ENCODE measurements at regions not wholly inside any gene's neighbourhood (a gene's known extent, or its start where the extent isn't known, plus 50 kb on each side); places are given as distances from the start of the nearest gene placed in this dataset.

DNA sequence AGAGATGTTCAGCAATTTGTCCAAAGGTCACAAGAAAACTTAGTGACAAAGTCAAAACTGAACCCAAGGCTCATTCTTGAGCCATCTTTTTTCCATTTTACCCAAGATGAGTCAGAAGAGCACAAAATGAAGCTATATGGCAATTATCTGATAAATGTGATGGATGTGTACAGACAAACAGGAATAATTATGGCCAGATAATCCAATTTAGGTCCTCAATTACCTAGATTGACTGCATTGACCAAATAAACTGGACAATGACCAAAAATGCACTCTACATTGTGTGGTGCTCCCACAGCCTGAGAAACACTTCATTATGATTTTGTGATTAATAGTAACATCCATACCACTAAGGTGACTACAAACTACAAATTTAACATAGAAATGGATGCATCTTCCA lies 1105.8 kb downstream of the IGSF11 start:
- H3K27ac Mint-ChIP-seq = no peak overlapping the region
- no peaks in the 10 kb centered on the region for H3K9me3 ChIP-seq (ENCODE audit: low read length)
- H3K9me3 Mint-ChIP-seq = peaks cover 0 to 7% (median 4%) of the 10 kb centered on the region in 5 donors
- H3K4me1 Mint-ChIP-seq = no peaks in the 10 kb centered on the region
- no peak for DNase-seq
- H3K27me3 ChIP-seq (ENCODE audit: insufficient read depth, low read length, poor library complexity, severe bottlenecking) = no peaks in the 10 kb centered on the region
- H3K36me3 Mint-ChIP-seq = no peaks in the 10 kb centered on the region
- POLR2A ChIA-PET = no interaction called here
- H3K4me1 ChIP-seq (ENCODE audit: insufficient read depth, low read length) = no peaks in the 10 kb centered on the region
- H3K27me3 Mint-ChIP-seq = no peaks in the 10 kb centered on the region
- no peak overlapping the region for H3K4me3 ChIP-seq (ENCODE audit: low read length)
- no peaks in the 10 kb centered on the region for H3K36me3 ChIP-seq (ENCODE audit: insufficient read depth, low read length)
- H3K27ac ChIP-seq (ENCODE audit: low read depth, low read length) = no peak overlapping the region
- CTCF ChIA-PET = no interaction called here
- no peak overlapping the region for H3K4me3 Mint-ChIP-seq

- Mint-ChIP-seq H3K4me3 (no peak overlapping the region), H3K4me1 (no peaks in the 10 kb centered on the region), H3K36me3 (no peaks in the 10 kb centered on the region), H3K9me3 (peaks cover 0 to 12% (median 4%) of the 10 kb centered on the region in 5 donors), H3K27ac (peak overlapping the region in 1 of 8 donors; percentile 44), H3K27me3 (no peaks in the 10 kb centered on the region)
- no peak for DNase-seq
- H3K4me1 ChIP-seq (ENCODE audit: insufficient read depth, low read length) = no peaks in the 10 kb centered on the region
- H3K36me3 ChIP-seq (ENCODE audit: insufficient read depth, low read length) = no peaks in the 10 kb centered on the region
- no peak overlapping the region for H3K27ac ChIP-seq (ENCODE audit: low read depth, low read length)
- no peak overlapping the region for H3K4me3 ChIP-seq (ENCODE audit: low read length)
- H3K27me3 ChIP-seq (ENCODE audit: insufficient read depth, low read length, poor library complexity, severe bottlenecking) = no peaks in the 10 kb centered on the region
- H3K9me3 ChIP-seq (ENCODE audit: low read length) = no peaks in the 10 kb centered on the region
- CTCF ChIA-PET = no interaction called here
- POLR2A ChIA-PET = no interaction called here
Observed at GRCh38 chr3:117932441-117932840, 1102.2 kb downstream of the IGSF11 start.

DNA sequence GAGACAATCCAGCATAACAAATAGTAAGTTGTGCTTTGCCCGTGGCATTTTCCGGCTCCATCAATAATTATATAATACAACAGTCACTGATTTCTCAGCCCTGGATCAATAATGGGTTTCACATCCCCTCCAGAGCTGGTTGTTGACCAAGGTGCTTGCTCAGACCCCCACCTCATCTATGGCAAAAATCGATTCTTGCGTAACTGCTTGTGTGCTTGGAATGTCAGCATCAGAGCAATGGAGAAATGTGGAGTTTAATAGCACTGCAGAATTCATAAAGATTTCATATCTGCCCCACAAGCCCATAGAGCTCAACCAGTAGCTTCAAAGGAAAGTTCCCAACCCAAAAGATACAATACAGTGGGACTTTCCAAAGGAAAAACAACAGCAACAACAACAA lies 1098.5 kb downstream of the IGSF11 start:
- ChIA-PET POLR2A (no interaction called here), CTCF (no interaction called here)
- no peaks in the 10 kb centered on the region for H3K4me1 ChIP-seq (ENCODE audit: insufficient read depth, low read length)
- Mint-ChIP-seq H3K36me3 (no peaks in the 10 kb centered on the region), H3K27ac (no peak overlapping the region), H3K4me1 (no peaks in the 10 kb centered on the region), H3K4me3 (no peak overlapping the region), H3K9me3 (peaks cover 0 to 12% (median 4%) of the 10 kb centered on the region in 5 donors), H3K27me3 (no peaks in the 10 kb centered on the region)
- H3K27me3 ChIP-seq (ENCODE audit: insufficient read depth, low read length, poor library complexity, severe bottlenecking) = no peaks in the 10 kb centered on the region
- no peak for DNase-seq
- no peaks in the 10 kb centered on the region for H3K9me3 ChIP-seq (ENCODE audit: low read length)
- no peak overlapping the region for H3K27ac ChIP-seq (ENCODE audit: low read depth, low read length)
- H3K4me3 ChIP-seq (ENCODE audit: low read length) = no peak overlapping the region
- H3K36me3 ChIP-seq (ENCODE audit: insufficient read depth, low read length) = no peaks in the 10 kb centered on the region

GRCh38 chr3:117938974-117939373 lies 1095.7 kb downstream of the IGSF11 start:
- H3K27me3 Mint-ChIP-seq = no peaks in the 10 kb centered on the region
- ChIA-PET POLR2A (no interaction called here), CTCF (no interaction called here)
- Histone ChIP-seq H3K9me3 (ENCODE audit: low read length) (no peaks in the 10 kb centered on the region), H3K27ac (ENCODE audit: low read depth, low read length) (no peak overlapping the region), H3K4me3 (ENCODE audit: low read length) (no peak overlapping the region), H3K4me1 (ENCODE audit: insufficient read depth, low read length) (no peaks in the 10 kb centered on the region), H3K27me3 (ENCODE audit: insufficient read depth, low read length, poor library complexity, severe bottlenecking) (no peaks in the 10 kb centered on the region), H3K36me3 (ENCODE audit: insufficient read depth, low read length) (no peaks in the 10 kb centered on the region)
- peaks cover 0 to 12% (median 7%) of the 10 kb centered on the region in 5 donors for H3K9me3 Mint-ChIP-seq
- peak overlapping the region in 1 of 8 donors; percentile 55 for H3K27ac Mint-ChIP-seq
- DNase-seq = no peak
- no peaks in the 10 kb centered on the region for H3K4me1 Mint-ChIP-seq
- no peak overlapping the region for H3K4me3 Mint-ChIP-seq
- no peaks in the 10 kb centered on the region for H3K36me3 Mint-ChIP-seq

GRCh38 chr3:117939425-117940027 lies 1095.1 kb downstream of the IGSF11 start:
- H3K27me3 Mint-ChIP-seq = no peaks in the 10 kb centered on the region
- ChIA-PET POLR2A (no interaction called here), CTCF (no interaction called here)
- Histone ChIP-seq H3K4me1 (ENCODE audit: insufficient read depth, low read length) (no peaks in the 10 kb centered on the region), H3K27me3 (ENCODE audit: insufficient read depth, low read length, poor library complexity, severe bottlenecking) (no peaks in the 10 kb centered on the region), H3K27ac (ENCODE audit: low read depth, low read length) (no peak overlapping the region), H3K4me3 (ENCODE audit: low read length) (no peak overlapping the region), H3K9me3 (ENCODE audit: low read length) (no peaks in the 10 kb centered on the region), H3K36me3 (ENCODE audit: insufficient read depth, low read length) (no peaks in the 10 kb centered on the region)
- no peaks in the 10 kb centered on the region for H3K36me3 Mint-ChIP-seq
- DNase-seq = no peak
- H3K9me3 Mint-ChIP-seq = peaks cover 0 to 12% (median 7%) of the 10 kb centered on the region in 5 donors
- H3K4me1 Mint-ChIP-seq = no peaks in the 10 kb centered on the region
- H3K27ac Mint-ChIP-seq = peak overlapping the region in 1 of 8 donors; percentile 55
- H3K4me3 Mint-ChIP-seq = no peak overlapping the region

DNA sequence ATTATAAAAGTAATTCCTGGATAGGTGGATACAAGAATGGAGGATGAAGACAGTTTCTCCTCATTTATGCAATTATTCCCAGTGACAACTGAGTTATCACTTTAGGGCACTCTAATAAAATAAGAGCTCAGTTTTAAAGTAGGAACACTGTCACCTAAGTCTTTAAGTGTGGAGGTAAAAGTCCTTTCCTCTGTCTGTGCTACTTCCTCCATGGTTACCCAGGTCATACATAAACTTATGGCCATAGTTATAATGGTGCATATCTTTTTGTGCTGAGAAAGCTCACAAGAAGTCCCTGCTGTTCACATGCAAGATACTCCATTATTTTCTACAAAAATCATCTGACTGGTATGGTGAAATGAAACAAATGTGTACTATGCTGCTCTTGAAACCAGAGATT lies 1093.6 kb downstream of the IGSF11 start:
- Histone ChIP-seq H3K27ac (ENCODE audit: low read depth, low read length) (no peak overlapping the region), H3K9me3 (ENCODE audit: low read length) (no peaks in the 10 kb centered on the region), H3K36me3 (ENCODE audit: insufficient read depth, low read length) (no peaks in the 10 kb centered on the region), H3K4me3 (ENCODE audit: low read length) (no peak overlapping the region), H3K4me1 (ENCODE audit: insufficient read depth, low read length) (no peaks in the 10 kb centered on the region), H3K27me3 (ENCODE audit: insufficient read depth, low read length, poor library complexity, severe bottlenecking) (no peaks in the 10 kb centered on the region)
- H3K4me3 Mint-ChIP-seq = no peak overlapping the region
- H3K9me3 Mint-ChIP-seq = peaks cover 0 to 9% (median 7%) of the 10 kb centered on the region in 5 donors
- ChIA-PET POLR2A (no interaction called here), CTCF (no interaction called here)
- DNase-seq = no peak
- no peaks in the 10 kb centered on the region for H3K36me3 Mint-ChIP-seq
- no peaks in the 10 kb centered on the region for H3K4me1 Mint-ChIP-seq
- H3K27ac Mint-ChIP-seq = no peak overlapping the region
- H3K27me3 Mint-ChIP-seq = no peaks in the 10 kb centered on the region

DNA sequence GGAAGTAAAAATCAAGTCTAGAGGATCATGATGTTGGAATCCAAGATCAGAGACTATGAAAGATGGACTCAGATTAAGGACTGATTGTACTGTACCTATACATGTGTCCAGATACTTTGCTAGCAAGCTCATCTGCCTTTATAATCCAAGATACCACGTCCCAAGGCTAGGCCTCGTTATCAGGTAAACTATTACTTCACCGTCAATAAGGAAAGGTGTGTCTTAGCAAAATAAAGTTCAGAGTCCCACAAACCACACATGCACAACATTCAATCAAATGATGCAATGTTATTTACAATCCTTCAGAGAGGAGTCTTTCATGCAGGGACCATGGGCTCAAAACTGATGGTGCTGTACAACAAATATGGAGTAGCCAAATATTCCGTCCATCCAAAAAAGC lies 1092.9 kb downstream of the IGSF11 start:
- Histone ChIP-seq H3K36me3 (ENCODE audit: insufficient read depth, low read length) (no peaks in the 10 kb centered on the region), H3K9me3 (ENCODE audit: low read length) (no peaks in the 10 kb centered on the region), H3K4me1 (ENCODE audit: insufficient read depth, low read length) (no peaks in the 10 kb centered on the region), H3K27ac (ENCODE audit: low read depth, low read length) (no peak overlapping the region), H3K27me3 (ENCODE audit: insufficient read depth, low read length, poor library complexity, severe bottlenecking) (no peaks in the 10 kb centered on the region), H3K4me3 (ENCODE audit: low read length) (no peak overlapping the region)
- no peaks in the 10 kb centered on the region for H3K36me3 Mint-ChIP-seq
- no peak overlapping the region for H3K4me3 Mint-ChIP-seq
- H3K9me3 Mint-ChIP-seq = peaks cover 0 to 9% (median 6%) of the 10 kb centered on the region in 5 donors
- no peak for DNase-seq
- CTCF ChIA-PET = no interaction called here
- POLR2A ChIA-PET = no interaction called here
- H3K27ac Mint-ChIP-seq = no peak overlapping the region
- no peaks in the 10 kb centered on the region for H3K4me1 Mint-ChIP-seq
- no peaks in the 10 kb centered on the region for H3K27me3 Mint-ChIP-seq

- Histone ChIP-seq H3K9me3 (ENCODE audit: low read length) (no peaks in the 10 kb centered on the region), H3K27ac (ENCODE audit: low read depth, low read length) (no peak overlapping the region), H3K4me3 (ENCODE audit: low read length) (no peak overlapping the region), H3K27me3 (ENCODE audit: insufficient read depth, low read length, poor library complexity, severe bottlenecking) (no peaks in the 10 kb centered on the region), H3K4me1 (ENCODE audit: insufficient read depth, low read length) (no peaks in the 10 kb centered on the region), H3K36me3 (ENCODE audit: insufficient read depth, low read length) (no peaks in the 10 kb centered on the region)
- Mint-ChIP-seq H3K9me3 (peaks cover 0 to 17% (median 5%) of the 10 kb centered on the region in 5 donors), H3K4me3 (no peak overlapping the region), H3K4me1 (no peaks in the 10 kb centered on the region), H3K27ac (no peak overlapping the region), H3K27me3 (no peaks in the 10 kb centered on the region), H3K36me3 (no peaks in the 10 kb centered on the region)
- ChIA-PET CTCF (no interaction called here), POLR2A (no interaction called here)
- no peak for DNase-seq
Observed at GRCh38 chr3:117954131-117954530, 1080.5 kb downstream of the IGSF11 start.

- no peaks in the 10 kb centered on the region for H3K4me1 Mint-ChIP-seq
- H3K27ac ChIP-seq (ENCODE audit: low read depth, low read length) = no peak overlapping the region
- H3K4me1 ChIP-seq (ENCODE audit: insufficient read depth, low read length) = no peaks in the 10 kb centered on the region
- no peak overlapping the region for H3K27ac Mint-ChIP-seq
- no peak overlapping the region for H3K4me3 Mint-ChIP-seq
- no peaks in the 10 kb centered on the region for H3K27me3 Mint-ChIP-seq
- no peak overlapping the region for H3K4me3 ChIP-seq (ENCODE audit: low read length)
- H3K27me3 ChIP-seq (ENCODE audit: insufficient read depth, low read length, poor library complexity, severe bottlenecking) = no peaks in the 10 kb centered on the region
- H3K36me3 ChIP-seq (ENCODE audit: insufficient read depth, low read length) = no peaks in the 10 kb centered on the region
- peaks cover 0 to 18% (median 4%) of the 10 kb centered on the region in 5 donors for H3K9me3 Mint-ChIP-seq
- no peaks in the 10 kb centered on the region for H3K36me3 Mint-ChIP-seq
- no peaks in the 10 kb centered on the region for H3K9me3 ChIP-seq (ENCODE audit: low read length)
- POLR2A ChIA-PET = no interaction called here
- no peak for DNase-seq
- CTCF ChIA-PET = no interaction called here
Observed at GRCh38 chr3:117955196-117955595, 1079.5 kb downstream of the IGSF11 start.

Data from CD8-positive, alpha-beta memory T cell (primary cell).